ENCODE measurements at regions not wholly inside any gene's neighbourhood (a gene's known extent, or its start where the extent isn't known, plus 50 kb on each side); places are given as distances from the start of the nearest gene placed in this dataset.

- no peak for TF ChIP-seq CTCF (IDR thresholded peaks at IDR 0.05; ENCODE audit: insufficient read depth, low read depth, low read length)
- TF ChIP-seq EZH2 (IDR thresholded peaks at IDR 0.05; ENCODE audit: insufficient read depth, low read length) = no peak
Observed at GRCh38 chrX:1029494-1029893, 183.0 kb downstream of the CRLF2 start.
